NCI-H82 treated with DMSO at 0.1 percent for 48 hours (cell line): ENCODE measurements at regions not wholly inside any gene's neighbourhood (a gene's known extent, or its start where the extent isn't known, plus 50 kb on each side); places are given as distances from the start of the nearest gene placed in this dataset.

Experiments used
- DNase-seq: peaks from one replicate; lab custom pipeline; 2025; ENCODE audit not compliant: unreplicated experiment; lab: John Stamatoyannopoulos, UW

DNA sequence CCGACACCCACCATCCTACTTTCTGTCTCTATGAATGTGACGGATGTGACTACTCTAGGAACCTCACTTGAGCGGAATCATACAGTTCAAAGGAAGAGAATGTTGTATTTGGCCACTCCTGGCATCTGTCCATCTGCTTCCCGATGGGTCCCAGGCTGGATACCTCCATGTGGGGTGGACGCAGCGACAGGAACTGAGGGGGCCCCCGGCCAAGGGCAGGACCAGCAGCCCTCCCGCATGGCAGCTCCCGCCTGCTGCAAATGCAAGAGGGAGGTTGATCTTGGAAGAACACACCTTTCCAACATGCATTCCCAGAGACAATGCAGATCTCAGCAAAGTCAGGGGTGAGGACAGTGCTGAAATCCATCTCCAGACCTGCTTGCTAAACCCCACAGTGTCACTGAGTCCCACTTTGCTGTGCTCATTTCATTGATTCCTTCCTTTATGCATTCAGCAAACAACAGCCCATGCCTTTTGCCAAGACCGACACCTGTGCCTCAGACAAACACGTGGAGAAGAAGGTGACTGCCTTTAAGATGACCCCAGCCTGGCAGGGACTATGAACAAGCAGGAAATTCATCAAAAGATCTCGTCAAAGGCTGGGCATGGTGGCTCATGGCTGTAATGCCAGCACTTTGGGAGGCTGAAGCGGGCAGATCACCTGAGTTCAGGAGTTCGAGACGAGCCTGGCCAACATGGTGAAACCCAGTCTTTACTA, 246.2 kb downstream of the CTTN start:
- no peak for DNase-seq

DNA sequence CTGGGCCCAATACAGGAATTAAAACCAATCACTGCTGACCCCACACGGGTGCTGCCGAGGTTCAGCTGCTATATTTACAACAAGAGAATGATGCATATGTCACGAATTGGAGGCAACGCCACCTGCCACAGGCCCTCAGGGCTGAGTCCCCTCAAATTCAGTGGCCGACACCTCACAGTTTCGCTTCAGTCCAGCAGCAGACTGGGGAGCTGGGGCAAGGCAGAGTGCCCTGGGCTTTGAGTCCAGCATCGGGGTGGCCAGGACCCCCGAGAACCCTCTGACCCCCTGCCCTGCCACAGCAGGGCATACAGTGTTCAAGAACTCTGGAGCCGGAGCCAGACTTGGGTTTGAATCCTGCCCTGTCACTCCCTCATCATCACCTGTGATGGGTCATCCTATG, 247.2 kb downstream of the CTTN start:
- DNase-seq, result no peak

DNA sequence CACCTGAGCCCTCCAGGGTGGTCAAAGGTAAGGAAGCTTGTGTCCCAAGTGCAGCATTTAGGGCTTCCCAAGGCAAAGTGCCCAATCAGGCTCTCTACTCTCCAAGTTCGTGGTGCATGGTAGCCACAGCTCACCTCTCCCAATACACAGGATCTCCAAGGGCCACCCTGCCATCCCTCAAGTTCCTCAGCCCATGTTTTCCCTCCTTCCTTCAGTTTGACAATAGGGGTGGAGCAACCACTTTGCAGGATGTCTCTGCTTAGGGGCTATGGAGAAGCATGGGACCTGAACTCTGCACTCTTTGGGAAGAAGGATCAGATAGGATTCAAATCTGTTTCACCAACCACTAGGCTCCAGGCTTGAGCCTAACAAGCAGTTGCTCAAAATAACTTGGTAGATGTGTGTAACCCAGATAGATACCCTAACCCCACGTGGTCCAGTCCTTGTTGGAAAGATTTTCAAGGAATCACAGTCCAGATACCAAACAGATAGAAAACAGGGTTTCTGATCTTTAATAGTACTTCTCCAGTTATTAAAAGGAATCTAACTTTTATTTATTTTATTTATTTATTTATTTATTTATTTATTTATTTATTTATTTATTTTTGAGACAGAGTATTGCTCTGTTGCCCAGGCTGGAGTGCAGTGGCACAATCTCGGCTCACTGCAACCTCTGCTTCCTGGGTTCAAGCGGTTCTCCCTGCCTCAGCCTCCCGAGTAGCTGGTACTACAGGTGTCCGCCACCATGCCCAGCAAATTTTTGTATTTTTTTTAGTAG, 248.1 kb downstream of the CTTN start:
- DNase-seq, result no peak

DNA sequence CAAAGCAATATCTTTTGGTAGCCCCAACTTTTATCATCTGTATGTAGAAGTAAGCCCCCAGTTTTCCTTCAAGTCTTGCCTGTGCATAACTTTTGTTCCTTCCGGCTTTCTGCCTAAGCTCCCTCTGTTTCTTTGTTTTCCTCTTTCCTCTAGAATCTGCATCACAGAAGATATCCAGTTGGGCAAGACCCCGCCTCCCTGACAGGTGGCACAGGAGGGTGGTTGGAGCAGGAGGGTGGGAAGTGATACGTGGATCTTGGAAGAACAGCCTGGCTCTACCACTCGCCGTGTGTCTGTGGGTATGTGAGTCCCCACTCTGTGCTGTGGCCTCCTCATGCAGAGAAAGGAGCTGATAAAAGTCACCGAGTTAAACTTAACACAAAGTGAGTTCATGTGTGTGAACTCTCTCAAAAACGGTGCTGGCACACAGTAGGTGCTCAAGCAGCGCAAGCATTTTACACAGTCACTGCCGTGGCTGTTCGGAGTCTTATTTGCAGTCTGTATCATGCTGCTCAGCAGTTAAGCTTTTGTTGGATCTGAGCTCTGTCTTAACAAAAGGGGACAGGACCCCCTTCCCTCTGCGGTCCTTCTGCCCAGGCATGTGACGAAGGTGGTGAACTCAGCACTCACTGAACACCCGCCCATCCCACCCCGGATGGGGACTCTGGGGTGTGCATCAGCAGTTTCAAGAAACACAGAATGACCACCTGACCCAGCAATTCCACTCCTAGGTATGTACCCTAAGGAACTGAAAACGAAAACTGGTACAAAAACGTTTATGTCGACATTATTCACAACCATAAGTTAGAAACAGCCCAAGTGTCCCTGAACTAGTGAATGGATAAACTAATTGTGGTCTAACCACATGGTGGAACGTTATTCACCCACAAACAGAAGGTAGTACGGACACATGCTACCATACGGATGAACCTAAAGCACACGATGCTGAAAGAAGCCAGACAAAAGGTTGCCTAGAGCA, 249.1 kb downstream of the CTTN start:
- DNase-seq, result no peak

DNA sequence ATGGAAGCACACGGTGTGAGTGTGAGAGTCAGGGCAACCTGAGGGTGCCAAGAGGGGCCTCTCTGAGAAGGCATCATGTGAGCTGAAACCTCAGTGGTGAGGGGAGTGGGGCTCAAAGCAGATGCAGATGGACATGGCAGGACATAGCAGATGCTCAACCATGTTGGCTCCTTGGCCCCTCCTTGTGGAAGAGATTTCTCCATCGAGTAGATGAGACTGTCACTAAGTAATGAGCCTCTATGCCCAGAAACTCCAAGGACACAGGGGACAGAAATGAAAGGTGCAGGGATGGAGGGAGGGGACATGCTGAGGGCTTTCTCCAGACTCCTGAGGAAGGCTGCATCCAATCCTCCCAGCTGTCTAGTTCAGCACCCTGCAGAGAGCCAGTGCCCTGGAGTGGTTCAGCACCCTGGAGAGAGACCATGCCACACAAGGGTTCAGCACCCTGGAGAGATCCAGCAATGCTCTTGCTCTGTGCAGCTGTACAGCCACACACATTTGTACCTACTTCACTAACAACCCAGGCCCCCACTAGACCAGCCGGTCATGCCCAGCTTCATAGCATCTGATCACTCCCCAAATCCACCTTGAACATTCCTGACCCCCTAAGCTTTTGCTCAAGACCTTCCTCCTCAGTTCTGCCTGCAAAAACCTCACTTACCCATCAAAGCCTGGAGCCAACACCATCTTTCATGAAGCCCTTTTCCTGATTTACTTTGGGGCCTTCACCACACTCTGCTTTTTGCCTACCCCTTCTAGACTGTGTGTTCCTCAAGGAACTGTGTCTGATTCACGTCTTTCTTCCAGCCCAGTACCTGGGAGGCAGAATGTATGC, 252.0 kb downstream of the CTTN start:
- no peak for DNase-seq

DNA sequence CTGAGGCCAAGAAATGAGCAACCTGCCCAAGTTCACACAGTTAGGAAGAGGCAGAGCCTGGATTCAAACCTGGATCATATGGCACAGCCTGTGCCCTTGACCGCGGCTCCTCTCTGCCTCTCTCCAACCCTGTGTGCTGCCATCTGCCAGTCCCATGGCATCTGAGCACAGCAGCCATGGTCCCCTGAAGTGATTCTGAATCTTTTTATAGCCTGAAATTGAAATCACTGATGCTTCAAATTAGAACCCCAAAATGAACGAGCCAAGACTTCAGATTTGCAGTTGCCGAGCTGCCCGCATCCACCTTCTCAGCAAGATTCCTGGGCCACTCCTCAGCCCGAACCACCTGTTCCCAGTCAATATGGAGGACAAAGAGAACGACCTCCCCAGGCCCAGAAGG, 252.7 kb downstream of the CTTN start:
- no peak for DNase-seq

DNA sequence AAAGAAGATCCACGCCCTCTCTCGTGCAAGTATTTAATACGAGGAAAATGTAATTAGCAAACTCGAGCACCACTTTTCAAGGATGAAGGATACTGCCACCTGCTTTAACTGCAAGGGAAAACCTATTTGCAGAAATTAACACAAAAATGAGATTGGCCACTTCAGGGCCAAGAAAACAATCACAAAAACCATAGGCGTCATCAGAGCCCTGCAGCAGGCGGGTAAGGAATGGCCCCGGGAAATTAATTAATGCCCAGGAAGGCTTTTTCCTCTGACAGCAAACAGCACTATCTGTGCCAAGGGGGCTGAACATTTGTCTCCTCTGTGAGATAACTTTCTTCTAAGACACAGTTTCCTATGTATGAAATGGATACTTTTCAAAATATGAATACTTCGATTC, 255.7 kb downstream of the CTTN start:
- DNase-seq, result no peak

DNA sequence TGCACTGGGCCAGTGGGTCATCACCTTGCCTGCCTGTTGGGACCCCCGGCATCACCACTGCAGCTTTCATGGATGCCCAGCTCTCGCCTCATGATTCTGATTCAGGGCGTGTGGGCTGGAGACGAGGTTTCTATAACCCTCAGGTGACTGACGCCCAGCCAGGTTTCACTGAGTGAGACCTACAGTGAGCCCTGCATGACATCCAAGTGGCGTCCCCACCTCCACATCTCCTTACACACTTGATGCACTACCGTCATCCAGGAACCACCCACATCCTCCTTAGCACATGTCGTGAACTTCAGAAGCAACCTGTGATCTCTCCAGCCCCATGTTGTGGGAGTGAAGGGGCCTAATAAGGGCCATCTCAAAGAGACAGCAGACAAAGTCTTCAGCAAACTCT, 257.5 kb downstream of the CTTN start:
- DNase-seq, result no peak

DNA sequence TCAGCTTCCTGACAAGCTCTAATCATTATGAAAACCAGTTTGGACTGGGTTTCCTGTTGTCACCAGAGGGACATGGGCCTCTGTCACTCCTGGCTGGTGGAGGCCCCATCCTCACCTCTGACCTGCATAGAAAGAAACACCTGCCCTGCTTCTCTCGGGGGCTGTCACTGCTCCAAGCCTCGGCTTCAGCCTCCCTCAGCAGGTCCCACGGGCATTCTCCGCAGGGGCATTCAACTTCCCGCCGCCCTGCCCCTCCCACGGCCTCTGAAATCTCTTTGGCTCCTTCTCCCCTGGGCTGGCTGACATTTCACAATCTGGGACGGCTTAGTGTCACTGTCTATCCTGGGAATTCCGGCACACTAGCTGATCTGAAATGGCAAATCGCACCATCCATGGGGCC, 257.9 kb downstream of the CTTN start:
- no peak for DNase-seq

DNA sequence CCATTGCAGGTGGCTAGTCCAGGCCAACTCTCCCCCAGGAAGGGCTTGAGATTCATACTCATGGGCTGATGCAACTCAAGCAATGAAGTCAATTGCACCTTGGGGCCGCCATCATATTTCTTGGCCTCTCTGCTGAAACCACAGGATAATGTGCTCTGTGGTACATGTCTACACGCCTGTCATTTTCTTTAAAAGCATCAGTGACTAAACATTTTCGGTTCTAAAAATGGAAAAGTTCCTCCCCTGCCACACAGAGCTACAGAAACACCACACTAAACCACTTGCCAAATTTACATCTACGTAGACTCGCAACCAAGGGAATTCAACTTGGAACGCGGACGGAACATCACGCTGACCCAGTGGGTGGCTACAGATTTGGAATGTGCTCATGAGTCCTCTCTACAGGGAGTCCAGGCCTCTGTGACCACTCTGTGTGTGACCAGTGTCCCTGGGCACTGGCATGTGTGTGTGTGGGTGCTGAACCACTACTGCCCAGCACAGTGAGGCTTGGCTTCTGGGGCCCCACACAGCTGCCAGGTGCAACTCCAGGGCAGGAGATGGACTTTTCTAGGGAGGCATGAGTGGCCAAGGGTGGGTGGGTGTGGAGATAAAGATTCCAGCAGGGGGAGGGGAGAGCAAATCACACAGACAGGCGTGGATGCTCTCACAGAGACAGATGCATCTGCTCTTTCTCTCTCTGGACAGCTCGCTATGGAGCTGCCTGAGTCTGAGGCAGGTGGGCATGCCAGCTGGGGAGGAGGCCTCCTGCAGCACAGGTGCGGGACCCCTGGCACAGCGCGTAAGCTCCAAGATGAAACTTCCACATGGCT, 261.9 kb downstream of the CTTN start:
- no peak for DNase-seq

DNA sequence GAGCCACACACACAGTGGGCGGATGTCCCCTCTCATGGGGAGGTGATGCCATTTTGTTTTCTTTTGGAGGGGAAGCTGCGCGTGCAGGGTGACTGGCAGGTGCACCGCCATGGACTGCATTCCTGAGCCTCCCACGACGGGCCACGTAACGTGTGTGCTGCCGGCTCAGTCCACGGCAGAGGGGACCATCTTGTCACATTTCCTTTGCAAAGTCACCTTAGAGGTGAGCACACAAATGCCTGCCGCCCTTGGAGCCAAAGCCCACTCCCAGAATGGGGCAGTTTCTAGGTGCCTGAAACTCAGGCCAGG, 262.5 kb downstream of the CTTN start:
- no peak for DNase-seq

DNA sequence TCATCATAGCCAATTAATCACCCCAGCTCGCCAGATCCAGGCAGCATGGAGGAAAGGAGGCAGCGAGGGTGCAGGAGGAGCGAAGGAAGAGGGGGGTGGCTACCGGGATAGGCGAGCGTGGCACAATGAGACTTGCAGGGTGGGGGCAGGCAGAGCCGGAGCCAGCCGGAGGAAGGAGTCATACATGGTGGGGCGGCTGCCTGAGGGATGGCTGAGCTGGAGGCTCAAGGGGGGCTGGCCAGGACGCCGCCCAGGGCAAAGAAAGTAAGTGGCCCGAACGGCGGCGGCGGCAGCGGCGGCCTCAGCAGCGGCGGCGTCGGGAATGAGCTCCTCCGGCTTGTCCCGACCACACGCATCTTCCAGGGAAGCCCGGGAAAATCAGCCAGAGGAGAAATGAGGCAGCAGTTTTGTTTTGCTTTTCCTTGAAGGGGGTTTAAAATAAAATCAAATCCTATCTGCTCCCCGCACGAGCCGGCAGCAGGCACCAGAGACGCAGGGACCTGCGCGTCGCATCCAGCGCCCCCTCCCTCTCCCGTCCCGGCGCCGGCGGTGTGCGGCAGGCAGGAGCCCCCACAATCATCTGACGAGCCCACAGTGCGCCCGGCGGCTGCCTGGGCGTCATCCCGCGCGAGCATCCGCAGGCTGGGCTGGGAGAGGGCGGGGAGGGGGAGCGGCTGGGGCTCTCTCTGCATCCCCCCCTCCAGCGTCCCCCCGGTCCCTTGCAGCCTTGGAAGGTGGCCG, 263.6 kb downstream of the CTTN start:
- DNase-seq, result no peak

DNA sequence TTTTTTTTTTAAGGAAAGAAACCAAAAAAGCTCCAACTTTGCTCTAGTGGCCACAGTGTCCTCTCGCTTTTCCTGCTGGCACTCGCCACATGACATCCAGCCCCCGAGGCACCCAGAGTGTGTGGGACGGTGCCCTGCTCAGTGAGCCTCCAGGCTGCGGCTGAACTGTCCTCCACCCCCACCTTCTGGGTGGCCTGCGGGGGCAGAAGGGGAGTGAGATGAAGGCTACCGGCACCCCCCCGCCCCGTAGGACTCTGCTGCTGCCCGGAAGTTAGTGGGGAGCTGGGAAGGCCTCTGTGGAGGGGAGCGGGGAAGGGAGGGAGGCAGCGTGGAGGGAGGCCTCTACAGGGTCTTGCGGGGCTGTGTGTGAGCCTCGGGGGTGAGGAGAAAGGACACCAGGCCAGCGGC, 264.4 kb downstream of the CTTN start:
- no peak for DNase-seq

DNA sequence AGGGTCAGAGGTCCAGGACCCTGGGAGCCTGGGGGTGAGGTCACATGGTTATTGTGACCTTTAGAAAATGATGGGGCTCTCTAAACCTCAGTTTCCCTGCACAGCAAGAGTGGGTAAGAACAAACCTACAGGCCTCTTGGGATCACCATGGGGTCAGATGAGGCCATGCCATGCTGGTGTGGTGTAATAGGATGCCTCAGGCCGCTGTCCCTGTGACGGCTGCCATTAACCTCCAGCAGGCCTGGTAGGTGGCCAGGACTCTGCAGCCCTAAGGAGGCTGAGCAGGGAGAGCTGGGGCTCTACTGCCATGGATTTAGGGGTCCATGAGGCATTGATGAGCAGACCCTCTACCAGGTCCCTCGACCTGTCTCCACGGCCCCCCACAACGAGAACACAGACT, 265.5 kb downstream of the CTTN start:
- no peak for DNase-seq

DNA sequence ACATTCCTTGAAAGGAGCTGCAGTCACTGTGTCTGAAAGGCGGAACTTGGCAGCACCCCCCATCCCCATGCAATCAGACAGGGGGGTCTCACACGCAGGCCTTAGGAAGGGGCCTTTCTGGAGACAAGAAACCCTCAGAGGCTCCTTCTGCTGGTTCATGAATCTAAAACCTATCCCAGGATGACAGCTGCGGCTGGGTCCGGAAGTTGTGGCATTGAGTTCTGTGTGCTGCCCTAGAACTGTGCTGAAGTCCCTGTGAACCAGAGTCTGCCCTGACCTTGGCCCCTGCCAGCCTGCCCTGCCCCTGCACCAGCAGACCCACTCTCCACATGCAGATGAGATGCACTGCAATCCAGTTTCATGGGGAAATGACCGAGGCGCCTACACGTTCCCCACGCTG, 268.0 kb downstream of the CTTN start:
- DNase-seq, result no peak

DNA sequence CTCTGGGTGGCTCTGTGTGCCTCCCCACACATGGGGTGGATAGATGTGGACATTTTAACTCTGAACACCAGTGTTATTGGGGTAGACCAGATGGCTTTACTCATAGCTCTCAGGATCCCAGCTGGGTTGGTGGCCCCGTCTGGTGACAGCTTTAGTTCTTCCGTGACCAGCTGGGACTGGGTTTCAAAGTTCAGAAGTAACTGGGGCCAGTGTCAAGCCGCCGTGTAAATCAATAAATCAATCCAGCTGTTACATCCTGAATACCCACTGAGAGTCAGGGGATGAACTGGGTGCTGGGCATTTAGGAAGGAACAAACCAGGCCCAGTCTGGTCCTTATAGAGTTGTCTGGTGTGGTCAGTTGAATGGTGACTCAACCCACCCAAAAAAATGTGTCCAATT, 269.4 kb downstream of the CTTN start:
- DNase-seq, result no peak

DNA sequence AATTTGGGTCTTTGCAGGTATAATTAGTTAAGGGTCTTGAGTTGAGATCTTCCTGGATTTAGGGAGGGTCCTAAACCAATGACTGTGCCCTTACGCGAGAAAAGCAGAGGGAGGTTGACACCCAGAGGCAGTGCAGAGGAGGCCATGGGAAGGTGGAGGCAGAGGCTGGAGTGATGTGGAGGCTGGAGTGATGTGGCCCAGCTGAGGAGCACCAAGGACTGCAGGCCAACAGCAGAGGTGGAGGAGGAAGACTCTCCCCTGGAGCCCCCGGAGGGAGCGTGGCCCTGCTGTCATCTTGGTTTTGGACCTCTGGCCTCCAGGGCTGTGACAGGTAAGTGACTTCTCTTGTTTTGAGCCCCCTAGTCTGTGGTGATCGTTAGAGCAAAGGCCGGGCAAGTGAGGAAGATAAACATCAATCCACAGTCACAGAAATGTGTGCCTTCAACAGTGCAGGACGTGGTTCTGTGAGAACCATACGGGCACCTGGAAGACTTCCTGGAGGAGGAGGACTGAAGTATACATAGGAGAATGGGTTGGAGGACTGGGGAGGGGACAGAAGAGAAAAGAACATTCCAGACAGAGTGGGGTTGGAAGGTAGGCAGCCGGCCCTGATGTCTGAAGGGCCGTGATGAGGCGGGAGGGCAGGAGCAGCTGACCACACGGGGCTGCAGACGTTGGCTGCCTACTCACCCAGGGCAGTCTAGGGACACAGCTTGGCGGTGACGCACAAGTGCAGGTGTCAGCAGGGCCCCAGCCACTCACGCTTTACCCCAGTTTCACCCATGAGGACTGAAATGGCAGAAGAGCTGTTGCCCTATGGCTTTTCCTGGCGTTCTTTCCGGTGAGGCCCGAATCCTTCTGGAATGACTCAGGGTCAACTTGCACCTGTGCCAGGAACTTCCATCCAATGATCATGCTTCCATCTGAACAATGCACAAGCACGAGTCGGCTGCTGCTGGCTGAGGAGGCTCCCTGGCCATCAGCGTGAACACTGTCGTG, 270.2 kb downstream of the CTTN start:
- no peak for DNase-seq

DNA sequence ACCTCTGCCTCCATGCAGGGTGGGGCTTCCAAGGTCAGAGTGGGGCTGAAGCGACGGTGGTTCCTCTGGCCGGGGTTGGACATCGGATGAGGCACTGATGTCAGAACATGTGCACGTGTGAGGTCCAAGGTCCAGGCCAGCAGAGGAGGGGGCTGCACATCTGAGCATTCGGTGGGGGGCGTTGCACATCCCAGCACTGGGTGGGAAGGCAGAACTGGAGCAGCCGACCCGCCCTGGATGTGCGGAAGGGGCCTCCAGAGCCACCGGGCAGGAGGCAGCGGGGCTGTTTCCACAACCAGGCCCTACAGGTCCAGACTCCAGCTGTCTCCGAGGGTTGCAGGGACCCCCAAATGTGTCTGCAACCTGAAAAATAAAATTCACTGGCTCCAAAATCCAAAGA, 271.0 kb downstream of the CTTN start:
- no peak for DNase-seq
